ENCODE measurements at regions not wholly inside any gene's neighbourhood (a gene's known extent, or its start where the extent isn't known, plus 50 kb on each side); places are given as distances from the start of the nearest gene placed in this dataset.

DNA sequence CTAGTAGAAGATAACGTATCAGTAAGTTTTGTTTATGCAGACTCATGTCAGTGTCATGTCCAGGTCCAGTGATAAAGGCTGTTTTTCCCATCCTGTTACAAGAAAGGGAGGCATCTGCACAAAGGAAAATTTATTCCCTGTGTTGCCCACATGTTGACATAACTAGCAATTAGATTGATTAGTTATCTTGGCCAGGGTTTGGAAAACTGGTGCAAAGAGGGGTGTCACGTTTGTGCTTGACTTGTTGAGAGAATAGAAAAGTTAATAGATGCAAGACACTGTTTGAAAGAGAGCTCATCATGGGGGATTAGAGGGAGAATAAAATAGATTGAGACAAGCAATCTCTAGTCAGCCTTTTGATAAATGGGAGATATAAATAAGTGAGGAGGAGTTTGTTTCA lies 1357.0 kb upstream of the AGA start:
- no peak for DNase-seq (ENCODE audit: low read depth)

DNA sequence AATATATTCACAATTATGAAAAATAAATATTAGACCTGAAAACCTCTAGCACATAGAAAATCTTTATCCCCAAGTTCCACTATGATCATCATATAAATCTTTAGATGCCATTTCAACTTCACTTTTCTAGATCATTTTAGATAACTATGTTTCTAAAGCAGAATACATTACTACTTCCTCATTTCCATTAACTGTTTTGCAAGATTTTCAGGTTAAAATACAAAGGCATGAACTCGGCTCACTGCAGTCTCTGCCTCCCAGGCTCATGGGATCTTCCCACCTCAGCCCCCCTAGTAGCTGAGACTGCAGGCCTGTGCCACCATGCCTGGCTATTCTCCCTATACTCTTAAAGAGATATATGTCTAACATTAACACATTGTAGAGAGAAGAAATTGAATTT lies 1365.9 kb upstream of the AGA start:
- no peak for DNase-seq (ENCODE audit: low read depth)

- DNase-seq (ENCODE audit: low read depth) = no peak
Measured at GRCh38 chr4:178809921-178810320, 1367.7 kb upstream of the AGA start.

GRCh38 chr4:178811356-178811755 lies 1369.1 kb upstream of the AGA start:
- DNase-seq (ENCODE audit: low read depth) = no peak

- DNase-seq (ENCODE audit: low read depth) = no peak
Measured at GRCh38 chr4:178812866-178813265, 1370.6 kb upstream of the AGA start.

DNA sequence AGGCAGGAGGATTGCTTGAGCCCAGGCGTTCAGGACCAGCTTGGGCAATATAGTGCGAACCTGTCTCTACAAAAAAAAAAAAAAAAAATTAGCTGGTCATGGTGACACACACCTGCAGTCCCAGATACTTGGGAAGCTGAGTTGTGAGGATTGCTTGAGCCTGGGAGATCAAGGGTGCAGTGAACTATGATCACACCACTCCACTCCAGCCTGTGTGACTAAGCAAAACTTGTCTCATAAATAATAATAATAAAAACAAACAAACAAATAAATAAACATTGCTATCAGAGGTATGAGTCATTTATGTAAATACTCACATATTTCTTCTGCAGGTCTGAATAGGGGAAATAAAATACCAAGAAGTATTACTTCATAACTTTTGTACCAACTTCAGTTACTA lies 1372.7 kb upstream of the AGA start:
- DNase-seq (ENCODE audit: low read depth) = no peak

GRCh38 chr4:178823673-178824295 lies 1381.5 kb upstream of the AGA start:
- no peak for DNase-seq (ENCODE audit: low read depth)

GRCh38 chr4:178836865-178837264 lies 1394.6 kb upstream of the AGA start:
- DNase-seq (ENCODE audit: low read depth) = no peak

DNA sequence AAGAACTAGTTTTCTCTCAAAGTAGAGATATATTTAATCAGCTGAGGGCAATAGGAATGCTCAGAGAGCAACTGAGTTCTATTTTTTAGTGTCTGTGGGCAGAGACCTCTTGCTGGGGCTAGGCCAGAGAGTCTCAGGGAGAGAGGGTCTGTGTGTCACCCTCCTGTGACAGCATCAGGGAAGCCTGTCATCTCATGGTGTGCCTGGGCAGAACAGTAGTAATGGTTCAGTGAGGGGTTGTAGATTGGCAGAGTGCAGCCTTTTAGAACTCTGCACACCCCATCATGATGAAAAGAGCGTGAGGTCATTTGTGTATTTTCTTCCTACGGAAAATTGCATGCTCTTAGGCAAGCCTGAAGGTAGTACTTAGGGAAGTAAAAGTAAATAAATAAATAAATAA lies 1396.5 kb upstream of the AGA start:
- DNase-seq (ENCODE audit: low read depth) = no peak

DNA sequence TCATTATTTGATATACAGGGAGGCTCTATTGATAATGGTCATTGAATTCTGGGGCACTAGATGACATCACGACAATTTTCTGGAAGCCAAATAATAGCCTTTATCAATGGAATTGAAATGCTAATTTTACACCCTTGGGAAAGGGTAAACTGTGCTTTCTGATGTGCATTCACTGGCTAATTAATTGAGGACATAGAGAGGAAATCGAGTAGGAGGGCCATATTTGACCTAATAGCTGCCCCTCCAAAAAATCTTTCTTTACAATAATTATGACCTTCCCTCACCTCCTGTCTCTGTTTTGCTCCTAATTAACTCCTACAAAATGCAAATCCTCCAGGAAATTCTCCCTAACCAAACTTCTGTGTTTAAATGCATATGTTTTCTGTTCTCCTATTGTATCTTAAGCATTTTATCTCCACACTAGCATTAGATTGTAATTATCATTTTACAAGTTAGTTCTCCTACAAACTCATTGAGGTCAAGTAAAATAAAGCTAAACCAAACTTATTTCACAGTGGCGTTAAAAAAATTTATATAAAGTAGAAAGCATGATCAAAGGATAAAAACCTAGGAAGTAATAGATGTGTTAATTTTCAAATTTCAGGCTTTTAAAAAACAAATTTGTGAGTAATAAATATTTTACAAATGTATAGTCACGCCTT lies 1414.0 kb upstream of the AGA start:
- no peak for DNase-seq (ENCODE audit: low read depth)

GRCh38 chr4:178871476-178871875 lies 1429.2 kb upstream of the AGA start:
- no peak for DNase-seq (ENCODE audit: low read depth)

- DNase-seq (ENCODE audit: low read depth) = no peak
Measured at GRCh38 chr4:178881937-178882336, 1439.7 kb upstream of the AGA start.

- no peak for DNase-seq (ENCODE audit: low read depth)
Measured at GRCh38 chr4:178894126-178894525, 1451.9 kb upstream of the AGA start.

DNA sequence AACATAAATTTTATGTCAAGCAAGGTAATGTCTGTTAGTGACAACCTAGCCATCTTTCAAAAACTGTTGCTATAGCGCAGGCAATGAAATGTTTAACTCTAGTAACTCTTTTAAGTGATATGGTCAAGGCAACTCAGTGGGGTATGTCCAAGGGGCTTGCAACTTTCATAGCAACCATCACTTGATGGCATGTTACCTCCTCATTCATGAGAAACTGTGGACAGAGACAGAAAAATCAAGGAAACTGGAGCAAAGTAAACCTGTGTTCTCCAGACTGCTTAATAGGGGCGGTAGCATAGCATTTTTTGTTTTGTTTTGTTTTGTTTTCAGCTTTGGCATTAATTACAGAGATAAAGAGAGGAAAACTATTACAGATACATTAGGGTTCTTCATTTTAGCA lies 1456.8 kb upstream of the AGA start:
- DNase-seq (ENCODE audit: low read depth) = no peak

GRCh38 chr4:178917756-178918155 lies 1475.5 kb upstream of the AGA start:
- no peak for DNase-seq (ENCODE audit: low read depth)

DNA sequence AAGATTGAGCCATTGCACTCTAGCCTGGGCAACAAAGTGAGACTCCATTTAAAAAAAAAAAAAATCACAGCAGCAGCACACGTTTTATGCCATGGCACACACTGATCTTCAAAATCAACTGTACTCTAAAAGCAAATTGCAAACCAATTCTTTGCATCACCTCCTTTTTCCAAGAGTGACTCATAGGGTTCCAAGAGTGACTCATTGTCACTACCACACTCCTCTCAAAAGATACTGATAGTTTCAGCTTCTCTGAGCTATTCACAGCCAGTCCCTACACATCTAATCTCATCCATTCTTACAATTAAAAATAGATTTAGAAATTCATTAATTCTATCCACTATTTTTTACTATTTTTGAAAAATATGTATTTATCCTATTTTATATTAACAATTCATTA lies 1494.9 kb upstream of the AGA start:
- DNase-seq (ENCODE audit: low read depth) = no peak

GRCh38 chr4:178941975-178942374 lies 1499.7 kb upstream of the AGA start:
- DNase-seq (ENCODE audit: low read depth) = no peak

DNA sequence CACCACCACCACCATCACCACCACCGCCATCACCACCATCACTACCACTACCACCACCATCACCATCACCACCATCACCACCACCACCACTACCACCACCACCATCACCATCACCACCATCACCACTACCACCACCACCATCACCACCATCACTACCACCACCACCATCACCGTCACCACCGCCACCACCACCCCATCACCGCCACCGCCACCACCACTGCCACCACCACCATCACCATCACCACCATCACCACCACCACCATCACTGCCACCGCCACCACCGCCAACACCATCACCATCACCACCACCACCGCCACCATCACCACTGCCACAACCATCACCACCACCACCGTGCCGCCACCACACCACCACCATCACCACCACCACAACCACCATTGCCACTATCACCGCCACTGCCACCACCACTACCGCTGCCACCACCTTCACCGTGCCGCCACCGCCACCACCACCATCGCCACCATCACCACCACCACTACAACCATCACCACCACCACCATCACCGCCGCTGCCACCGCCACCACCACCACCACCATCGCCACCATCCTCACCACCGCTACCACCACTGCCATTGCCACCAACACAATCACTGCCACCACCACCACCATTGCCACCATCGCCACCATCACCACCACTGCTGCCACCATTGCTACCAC lies 1511.3 kb upstream of the AGA start:
- no peak for DNase-seq (ENCODE audit: low read depth)

DNA sequence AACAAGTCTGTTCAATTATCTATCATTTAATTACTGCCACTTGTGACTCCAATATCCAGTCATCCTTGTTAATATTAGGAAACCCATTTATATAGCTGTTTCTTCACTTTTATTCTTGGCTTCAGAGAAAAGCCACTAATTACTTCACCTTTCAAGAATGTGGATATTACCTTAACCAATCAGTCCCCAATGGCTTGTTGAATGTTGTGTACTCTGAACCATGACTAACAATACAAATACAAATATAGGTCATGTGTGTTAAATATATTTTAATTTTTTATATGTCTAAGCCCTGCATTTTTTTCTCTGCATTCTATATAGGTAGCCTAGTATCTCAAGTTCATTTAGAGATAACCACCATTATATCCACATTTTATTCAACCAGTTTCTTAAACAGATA lies 1513.4 kb upstream of the AGA start:
- no peak for DNase-seq (ENCODE audit: low read depth)

GRCh38 chr4:178958725-178959440 lies 1516.6 kb upstream of the AGA start:
- no peak for DNase-seq (ENCODE audit: low read depth)

DNA sequence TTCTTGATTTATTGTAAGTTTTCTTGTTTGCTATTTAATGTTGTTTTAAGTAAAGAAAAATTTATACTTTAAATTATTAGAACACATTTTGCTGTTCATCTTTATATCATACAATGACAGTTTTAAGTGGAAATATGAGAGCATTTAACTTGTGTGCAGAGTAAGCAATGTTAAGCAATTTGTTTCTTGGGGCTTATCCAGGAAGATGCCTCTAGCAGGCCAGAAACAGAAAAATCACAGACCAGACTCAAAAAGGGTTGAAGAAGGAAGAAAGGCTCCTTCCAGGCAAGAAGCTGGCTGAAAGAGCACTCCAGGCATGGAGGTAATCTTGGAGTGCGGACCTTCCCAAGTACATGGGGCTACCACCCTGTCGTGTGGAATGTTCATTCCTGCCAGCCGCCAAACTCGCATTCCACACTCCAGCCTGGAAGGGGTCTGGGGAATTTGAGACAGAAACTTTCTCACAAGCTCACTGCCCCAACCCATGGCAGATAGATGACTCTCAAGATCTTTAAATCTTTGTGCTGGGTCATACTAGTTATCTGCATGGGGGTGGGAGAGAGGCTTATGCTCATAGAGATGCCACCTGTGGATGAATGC lies 1521.3 kb upstream of the AGA start:
- DNase-seq (ENCODE audit: low read depth) = no peak

GRCh38 chr4:178966644-178967043 lies 1524.4 kb upstream of the AGA start:
- DNase-seq (ENCODE audit: low read depth) = no peak

Measured in stromal cell of bone marrow (primary cell).